ENCODE measurements at regions not wholly inside any gene's neighbourhood (a gene's known extent, or its start where the extent isn't known, plus 50 kb on each side); places are given as distances from the start of the nearest gene placed in this dataset.

GRCh38 chr10:27451054-27451453, 53.0 kb upstream of the RAB18 start:
- no peak for DNase-seq (ENCODE audit: low read depth, low spot score)
- no peak overlapping the region for H3K4me3 ChIP-seq (ENCODE audit: low read depth, low read length)
- H3K9me3 ChIP-seq (ENCODE audit: control insufficient read depth, insufficient read depth, low read length), result no peaks in the 10 kb centered on the region
- CTCF ChIA-PET, result no interaction called here
- POLR2A ChIA-PET, result no interaction called here
- H3K27ac ChIP-seq (ENCODE audit: low read depth, low read length), result no peak overlapping the region
- no peaks in the 10 kb centered on the region for H3K27me3 ChIP-seq (ENCODE audit: control insufficient read depth, insufficient read depth, low read length)
- TF ChIP-seq CTCF (IDR thresholded peaks at IDR 0.05; ENCODE audit: low read depth, low read length), result no peak

- Histone ChIP-seq H3K4me3 (ENCODE audit: low read depth, low read length) (no peak overlapping the region), H3K27me3 (ENCODE audit: control insufficient read depth, insufficient read depth, low read length) (no peaks in the 10 kb centered on the region), H3K27ac (ENCODE audit: low read depth, low read length) (no peak overlapping the region), H3K9me3 (ENCODE audit: control insufficient read depth, insufficient read depth, low read length) (no peaks in the 10 kb centered on the region)
- TF ChIP-seq CTCF (IDR thresholded peaks at IDR 0.05; ENCODE audit: low read depth, low read length), result no peak
- POLR2A ChIA-PET, result no interaction called here
- CTCF ChIA-PET, result no interaction called here
- DNase-seq (ENCODE audit: low read depth, low spot score), result no peak
Observed at GRCh38 chr10:27450225-27450624, 53.9 kb upstream of the RAB18 start.

GRCh38 chr10:27449571-27449970, 54.5 kb upstream of the RAB18 start:
- ChIA-PET CTCF (interaction anchor here (2.5 kb wide), 1 partner anchor 12 kb away, joined by 8 read pairs; no protein-coding TSS in a partner anchor), POLR2A (no interaction called here)
- Histone ChIP-seq H3K4me3 (ENCODE audit: low read depth, low read length) (no peak overlapping the region), H3K27me3 (ENCODE audit: control insufficient read depth, insufficient read depth, low read length) (no peaks in the 10 kb centered on the region), H3K9me3 (ENCODE audit: control insufficient read depth, insufficient read depth, low read length) (no peaks in the 10 kb centered on the region), H3K27ac (ENCODE audit: low read depth, low read length) (no peak overlapping the region)
- no peak for TF ChIP-seq CTCF (IDR thresholded peaks at IDR 0.05; ENCODE audit: low read depth, low read length)
- no peak for DNase-seq (ENCODE audit: low read depth, low spot score)

GRCh38 chr10:27448921-27449320, 55.2 kb upstream of the RAB18 start:
- Histone ChIP-seq H3K9me3 (ENCODE audit: control insufficient read depth, insufficient read depth, low read length) (no peaks in the 10 kb centered on the region), H3K27ac (ENCODE audit: low read depth, low read length) (no peak overlapping the region), H3K27me3 (ENCODE audit: control insufficient read depth, insufficient read depth, low read length) (no peaks in the 10 kb centered on the region), H3K4me3 (ENCODE audit: low read depth, low read length) (no peak overlapping the region)
- no peak for DNase-seq (ENCODE audit: low read depth, low spot score)
- TF ChIP-seq CTCF (IDR thresholded peaks at IDR 0.05; ENCODE audit: low read depth, low read length), result no peak
- CTCF ChIA-PET, result interaction anchor here (2.5 kb wide), 1 partner anchor 12 kb away, joined by 8 read pairs; no protein-coding TSS in a partner anchor
- POLR2A ChIA-PET, result no interaction called here

GRCh38 chr10:27447540-27447939, 56.6 kb upstream of the RAB18 start:
- DNase-seq (ENCODE audit: low read depth, low spot score), result no peak
- ChIA-PET CTCF (interaction anchor here (0.6 to 3.5 kb wide), 6 partner anchors 14 to 794 kb away, joined by 3 to 17 read pairs (median 3); no protein-coding TSS in a partner anchor), POLR2A (no interaction called here)
- H3K9me3 ChIP-seq (ENCODE audit: control insufficient read depth, insufficient read depth, low read length), result no peaks in the 10 kb centered on the region
- H3K27ac ChIP-seq (ENCODE audit: low read depth, low read length), result no peak overlapping the region
- H3K4me3 ChIP-seq (ENCODE audit: low read depth, low read length), result no peak overlapping the region
- TF ChIP-seq CTCF (IDR thresholded peaks at IDR 0.05; ENCODE audit: low read depth, low read length), result no peak
- H3K27me3 ChIP-seq (ENCODE audit: control insufficient read depth, insufficient read depth, low read length), result no peaks in the 10 kb centered on the region
